BE2C (cell line): ENCODE measurements at regions not wholly inside any gene's neighbourhood (a gene's known extent, or its start where the extent isn't known, plus 50 kb on each side); places are given as distances from the start of the nearest gene placed in this dataset.

ENCODE experiments used
- DNase-seq: peaks from one replicate; pipeline ENCODE4 v3.0.0-alpha.2; 2020
- H3K27me3 ChIP-seq: fragments of 250-450 bp; sonication (Bioruptor Pico); 2 replicates; pipeline ENCODE4 v1.5.1; 2020; ENCODE audit warnings: mild to moderate bottlenecking
- H3K36me3 ChIP-seq: fragments of 250-450 bp; sonication (Bioruptor Pico); 2 replicates; pipeline ENCODE4 v1.5.1; 2020; ENCODE audit warnings: mild to moderate bottlenecking
- H3K4me1 ChIP-seq: fragments of 250-450 bp; sonication (Bioruptor Pico); 2 replicates; pipeline ENCODE4 v1.5.1; 2020
- H3K4me3 ChIP-seq: 2 replicates; pipeline ENCODE4 v1.5.1; 2011; ENCODE audit warnings: low read depth, low read length
- H3K9me3 ChIP-seq: fragments of 250-450 bp; sonication (Bioruptor Pico); 2 replicates; pipeline ENCODE4 v1.5.1; 2020
- CTCF ChIP-seq: IDR thresholded peaks from 2 replicates; pipeline ENCODE4 v1.5.1; 2012; ENCODE audit warnings: mild to moderate bottlenecking, low read depth, low read length

DNA sequence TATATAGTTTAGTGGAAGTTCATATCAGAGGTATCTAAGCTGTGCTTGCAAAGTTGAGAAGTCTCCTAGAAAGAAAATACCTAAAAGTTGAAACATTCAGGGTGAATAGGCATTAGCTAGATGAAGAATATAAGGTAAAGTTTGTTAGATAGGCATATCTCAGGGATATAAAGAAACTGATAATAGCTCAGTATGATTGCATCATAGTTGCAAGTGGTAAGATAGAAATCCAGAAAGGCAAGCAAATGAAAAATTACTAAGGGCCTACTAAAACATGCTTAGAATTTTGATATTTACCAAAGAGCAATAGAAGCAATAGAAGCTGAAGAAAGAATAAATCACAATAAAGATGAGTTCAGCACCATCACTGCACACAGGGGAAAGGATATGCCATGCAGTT is 610.0 kb upstream of the ADGRL3 start:
- Histone ChIP-seq H3K4me1 (no peaks in the 10 kb centered on the region), H3K27me3 (no peaks in the 10 kb centered on the region), H3K9me3 (no peaks in the 10 kb centered on the region), H3K36me3 (no peaks in the 10 kb centered on the region), H3K4me3 (no peak overlapping the region)
- no peak for DNase-seq
- TF ChIP-seq CTCF: no peak

GRCh38 chr4:60605646-60606354 is 594.3 kb upstream of the ADGRL3 start:
- TF ChIP-seq CTCF: no peak
- DNase-seq: no peak
- Histone ChIP-seq H3K27me3 (no peaks in the 10 kb centered on the region), H3K36me3 (no peaks in the 10 kb centered on the region), H3K4me3 (no peak overlapping the region), H3K4me1 (no peaks in the 10 kb centered on the region), H3K9me3 (0 out of 2 replicates have a peak, but pooled peaks cover 3% of the 10 kb centered on the region)

GRCh38 chr4:60611762-60612496 is 588.2 kb upstream of the ADGRL3 start:
- no peaks in the 10 kb centered on the region; the same call in 1 of the 2 replicates for H3K9me3 ChIP-seq
- DNase-seq: no peak
- H3K4me3 ChIP-seq: no peak overlapping the region
- no peaks in the 10 kb centered on the region for H3K4me1 ChIP-seq
- TF ChIP-seq CTCF: no peak
- no peaks in the 10 kb centered on the region for H3K36me3 ChIP-seq
- no peaks in the 10 kb centered on the region for H3K27me3 ChIP-seq

DNA sequence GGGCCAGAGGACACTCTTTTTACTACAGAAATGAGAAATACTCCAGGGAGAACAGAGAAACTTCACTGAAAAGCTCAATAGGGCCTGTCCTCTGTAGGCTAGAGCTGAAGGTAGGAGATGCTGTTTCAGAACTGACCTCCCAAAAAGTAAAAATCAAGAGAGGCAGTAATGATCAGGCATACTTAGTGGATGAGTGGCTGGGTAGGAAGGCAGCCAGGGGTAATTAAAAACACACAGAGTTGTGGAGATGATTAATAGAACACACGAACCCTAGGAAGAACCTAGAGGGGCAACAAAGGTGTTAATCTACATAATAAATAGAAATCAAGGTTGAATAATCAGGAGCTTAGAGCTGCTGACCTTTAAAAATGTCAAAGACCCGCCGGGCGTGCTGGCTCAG is 582.4 kb upstream of the ADGRL3 start:
- no peak for TF ChIP-seq CTCF
- H3K27me3 ChIP-seq: no peaks in the 10 kb centered on the region
- no peaks in the 10 kb centered on the region; the same call in 1 of the 2 replicates for H3K9me3 ChIP-seq
- H3K36me3 ChIP-seq: no peaks in the 10 kb centered on the region
- DNase-seq: no peak
- no peaks in the 10 kb centered on the region for H3K4me1 ChIP-seq
- no peak overlapping the region for H3K4me3 ChIP-seq

DNA sequence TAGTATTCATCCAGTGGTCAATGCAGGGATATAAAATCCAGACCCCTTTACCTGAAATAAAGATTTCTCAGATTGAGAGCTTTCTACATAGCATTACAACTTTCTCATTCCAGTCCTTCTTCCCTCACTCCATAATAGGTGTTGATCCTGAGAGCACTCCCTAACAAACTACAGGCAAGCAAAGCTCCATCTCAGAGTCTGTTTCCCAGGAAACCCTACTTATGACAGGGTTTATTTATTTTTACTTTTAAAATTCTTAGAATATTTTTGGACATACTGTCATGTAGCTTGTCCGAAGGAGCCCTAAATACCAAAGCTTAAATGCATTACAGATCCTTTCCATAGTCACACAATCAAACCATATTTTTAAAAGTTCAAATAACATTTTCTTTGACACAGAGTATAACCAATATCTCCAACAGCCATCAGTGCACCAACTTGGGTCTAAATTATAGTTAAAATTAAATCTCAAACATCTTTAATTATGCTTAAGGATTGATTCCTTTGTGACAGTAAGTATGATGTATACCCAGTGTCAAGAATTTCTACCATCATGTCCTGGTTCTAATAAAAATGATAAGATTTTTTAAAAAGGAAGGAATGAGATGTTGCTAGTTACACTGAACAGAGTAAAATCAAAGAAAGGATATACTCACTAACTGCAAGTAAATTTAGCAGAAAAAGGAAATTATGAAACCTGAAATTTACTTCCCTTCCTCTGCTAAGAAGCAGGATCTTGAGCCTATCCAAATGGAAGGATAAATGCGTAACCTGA is 580.4 kb upstream of the ADGRL3 start:
- no peaks in the 10 kb centered on the region for H3K27me3 ChIP-seq
- no peak for TF ChIP-seq CTCF
- no peaks in the 10 kb centered on the region for H3K36me3 ChIP-seq
- H3K9me3 ChIP-seq: no peaks in the 10 kb centered on the region; the same call in 1 of the 2 replicates
- H3K4me1 ChIP-seq: no peaks in the 10 kb centered on the region
- H3K4me3 ChIP-seq: no peak overlapping the region
- DNase-seq: no peak

DNA sequence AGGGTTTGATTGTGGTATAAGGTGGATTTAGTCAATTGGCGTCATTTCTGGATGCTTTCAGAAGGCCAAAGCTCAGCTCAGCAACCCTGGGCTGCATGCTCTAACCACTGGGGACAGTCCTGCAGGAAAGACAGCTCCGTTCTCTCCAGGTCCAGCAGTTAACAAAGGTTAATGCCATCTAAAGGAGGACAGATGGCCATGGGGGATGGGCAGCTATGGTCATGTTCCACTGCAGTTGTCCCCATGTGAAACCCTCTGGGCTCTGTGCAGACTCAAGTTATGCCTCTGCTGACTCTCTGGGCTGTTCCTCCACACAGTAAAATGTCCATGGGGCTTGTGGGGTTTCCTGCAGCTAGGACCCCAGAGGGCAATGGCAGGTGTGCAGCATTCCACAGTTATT is 562.1 kb upstream of the ADGRL3 start:
- TF ChIP-seq CTCF: no peak
- no peaks in the 10 kb centered on the region for H3K27me3 ChIP-seq
- H3K4me1 ChIP-seq: no peaks in the 10 kb centered on the region

More for the DNA sequence above, 562.1 kb upstream of the ADGRL3 start:
- 0 out of 2 replicates have a peak, but pooled peaks cover 2% of the 10 kb centered on the region for H3K9me3 ChIP-seq
- no peak for DNase-seq
- no peaks in the 10 kb centered on the region for H3K36me3 ChIP-seq
- H3K4me3 ChIP-seq: no peak overlapping the region
